Activated CD8-positive, alpha-beta memory T cell treated with anti-CD3 and anti-CD28 coated beads for 36 hours (primary cell): ENCODE measurements at regions not wholly inside any gene's neighbourhood (a gene's known extent, or its start where the extent isn't known, plus 50 kb on each side); places are given as distances from the start of the nearest gene placed in this dataset.
"Not testable (repeated sequence)": the region's sequence is repeated elsewhere in the genome, so short reads cannot be mapped to it uniquely, and the experiment has no call there.

Experiments
- CTCF ChIA-PET: fragments of 350-600 bp; sonication (Branson Sonifier 250); formaldehyde crosslinking; loops from one replicate; lab custom pipeline; 2021; ENCODE audit warnings: antibody characterized with exemption; lab: Charles Lee
- POLR2A ChIA-PET: fragments of 350-600 bp; sonication (Branson Sonifier 250); formaldehyde crosslinking; loops from one replicate; lab custom pipeline; 2021; ENCODE audit warnings: antibody characterized with exemption; lab: Charles Lee

DNA sequence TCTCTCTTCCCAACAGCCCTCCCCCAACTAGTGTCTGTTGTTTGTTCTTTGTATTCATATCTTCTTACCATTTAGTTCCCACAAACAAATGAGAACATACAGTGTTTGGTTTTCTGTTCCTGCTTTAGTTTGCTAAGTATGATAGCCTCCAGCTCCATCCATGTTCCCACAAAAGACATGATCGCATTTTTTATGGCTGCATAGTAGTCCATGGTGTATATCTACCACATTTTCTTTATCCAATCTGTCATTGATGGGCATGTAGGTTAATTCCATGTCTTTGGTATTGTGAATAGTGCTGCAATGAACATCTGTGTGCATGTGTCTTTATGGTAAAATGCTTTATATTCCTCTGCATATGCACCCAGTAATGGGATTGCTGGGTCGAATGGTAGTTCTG lies 283.9 kb upstream of the FGF13 start:
- POLR2A ChIA-PET: no interaction called here

GRCh38 chrX:138990425-138990824 lies 278.9 kb upstream of the FGF13 start:
- POLR2A ChIA-PET, CTCF ChIA-PET: not testable (repeated sequence)

More for the DNA sequence above, 283.9 kb upstream of the FGF13 start:
- CTCF ChIA-PET: no interaction called here

- CTCF ChIA-PET: no interaction called here
Measured at GRCh38 chrX:138986866-138987265, 275.3 kb upstream of the FGF13 start.

DNA sequence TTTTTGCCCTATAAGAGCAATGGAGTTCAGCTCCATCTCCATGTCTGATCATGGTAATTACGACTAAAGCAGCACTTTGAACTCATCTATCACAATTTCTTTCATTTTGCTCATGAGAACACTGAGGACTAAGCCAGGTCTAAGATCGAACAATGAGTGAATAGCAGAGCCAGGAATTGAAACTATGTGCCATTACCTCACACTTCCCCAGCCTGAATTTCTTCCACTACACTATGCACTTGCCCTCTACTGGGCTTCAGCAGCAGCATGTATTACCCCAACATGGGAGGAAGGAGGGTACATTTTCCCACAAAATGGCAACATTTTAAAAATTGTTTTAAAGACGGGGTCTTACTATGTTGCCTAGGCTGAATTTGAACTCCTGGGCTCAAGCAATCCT lies 274.7 kb upstream of the FGF13 start:
- ChIA-PET POLR2A (no interaction called here), CTCF (no interaction called here)

More at GRCh38 chrX:138986866-138987265, 275.3 kb upstream of the FGF13 start:
- POLR2A ChIA-PET: no interaction called here

DNA sequence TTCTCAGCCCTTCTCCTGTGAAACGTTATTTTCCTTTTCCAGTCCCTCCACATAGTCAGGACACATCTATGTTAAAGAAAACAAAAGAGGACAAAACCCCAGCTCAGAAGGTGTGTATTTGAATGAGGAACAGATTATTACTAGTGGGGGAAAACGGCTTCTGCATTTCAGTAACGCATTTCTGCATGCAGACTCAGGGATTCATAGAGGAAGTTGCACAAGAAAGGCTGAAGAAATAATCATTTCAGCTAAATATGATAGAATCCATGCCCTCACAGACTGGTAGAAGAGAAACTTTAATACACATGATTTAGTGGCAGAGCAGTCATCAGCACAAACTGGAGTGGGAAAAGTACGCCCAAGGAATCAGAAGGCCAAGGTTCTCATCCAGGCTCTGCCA lies 270.8 kb upstream of the FGF13 start:
- ChIA-PET POLR2A (no interaction called here), CTCF (no interaction called here)

DNA sequence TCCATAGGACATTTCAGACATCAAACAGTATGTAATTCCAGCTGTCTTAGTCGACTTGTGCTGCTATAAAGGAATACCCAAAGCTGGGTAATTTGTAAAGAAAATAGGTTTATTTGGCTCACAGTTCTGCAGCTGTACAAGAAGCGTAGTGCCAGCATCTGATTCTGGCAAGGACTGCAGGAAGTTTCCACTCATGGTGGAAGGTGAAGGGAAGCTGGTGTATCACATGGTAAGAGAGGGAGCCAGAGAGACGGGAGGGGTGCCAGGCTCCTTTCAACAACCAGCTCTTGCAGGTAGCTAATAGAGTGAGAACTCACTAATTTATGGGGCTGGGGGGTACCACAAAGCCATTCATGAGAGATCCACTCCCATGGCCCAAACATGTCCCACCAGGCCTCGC lies 253.0 kb upstream of the FGF13 start:
- ChIA-PET CTCF (no interaction called here), POLR2A (no interaction called here)

DNA sequence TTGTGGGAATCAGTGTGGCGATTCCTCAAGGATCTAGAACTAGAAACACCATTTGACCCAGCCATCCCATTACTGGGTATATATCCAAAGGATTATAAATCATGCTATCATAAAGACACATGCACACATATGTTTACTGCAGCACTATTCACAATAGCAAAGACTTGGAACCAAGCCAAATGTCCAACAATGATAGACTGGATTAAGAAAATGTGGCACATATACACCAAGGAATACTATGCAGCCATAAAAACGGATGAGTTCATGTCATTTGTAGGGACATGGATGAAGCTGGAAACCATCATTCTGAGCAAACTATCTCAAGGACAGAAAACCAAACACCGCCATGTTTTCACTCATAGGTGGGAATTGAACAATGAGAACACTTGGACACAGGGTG lies 250.9 kb upstream of the FGF13 start:
- CTCF ChIA-PET, POLR2A ChIA-PET: not testable (repeated sequence)

GRCh38 chrX:138954976-138955375 lies 243.5 kb upstream of the FGF13 start:
- POLR2A ChIA-PET: no interaction called here

GRCh38 chrX:138946926-138947325 lies 235.4 kb upstream of the FGF13 start:
- POLR2A ChIA-PET: no interaction called here
- CTCF ChIA-PET: no interaction called here

More at GRCh38 chrX:138954976-138955375, 243.5 kb upstream of the FGF13 start:
- CTCF ChIA-PET: no interaction called here

DNA sequence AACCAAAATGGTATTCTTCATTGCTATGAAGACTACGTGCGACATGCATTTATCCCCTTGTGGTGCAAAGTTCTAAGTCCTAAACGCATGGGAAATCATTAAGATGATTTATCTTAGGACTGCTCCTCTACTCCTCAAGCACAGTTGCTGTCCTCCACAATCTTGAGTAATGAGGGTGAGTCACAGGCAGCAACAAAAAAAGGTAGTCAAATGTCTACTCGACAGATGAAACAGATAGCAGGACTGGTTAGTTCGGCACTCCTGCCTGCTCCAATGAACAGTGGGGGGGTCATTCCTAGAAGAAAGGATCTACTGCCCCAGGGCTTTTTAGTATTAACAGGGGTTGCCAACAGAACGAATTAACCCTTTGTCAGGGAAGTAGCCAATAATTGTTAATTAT lies 233.7 kb upstream of the FGF13 start:
- POLR2A ChIA-PET: no interaction called here
- CTCF ChIA-PET: no interaction called here

DNA sequence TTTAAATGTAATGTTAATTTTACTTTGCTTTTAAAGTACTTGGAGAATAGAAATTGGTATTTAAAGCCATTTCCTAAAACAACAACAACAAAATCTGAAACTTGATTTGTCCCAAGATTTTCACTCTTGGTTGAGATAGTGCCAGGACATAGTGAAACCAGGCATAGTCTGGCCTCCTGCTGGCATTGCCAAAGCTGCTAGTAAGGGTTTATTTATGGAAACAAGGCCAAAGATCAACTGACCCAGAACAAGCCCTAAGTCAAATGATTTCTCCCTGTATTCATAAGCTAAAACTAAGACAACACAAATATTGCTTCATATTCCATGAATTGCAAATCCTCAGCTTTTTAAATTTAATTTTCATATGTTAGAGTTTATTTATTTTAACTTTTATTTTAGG lies 227.5 kb upstream of the FGF13 start:
- ChIA-PET POLR2A (no interaction called here), CTCF (no interaction called here)

DNA sequence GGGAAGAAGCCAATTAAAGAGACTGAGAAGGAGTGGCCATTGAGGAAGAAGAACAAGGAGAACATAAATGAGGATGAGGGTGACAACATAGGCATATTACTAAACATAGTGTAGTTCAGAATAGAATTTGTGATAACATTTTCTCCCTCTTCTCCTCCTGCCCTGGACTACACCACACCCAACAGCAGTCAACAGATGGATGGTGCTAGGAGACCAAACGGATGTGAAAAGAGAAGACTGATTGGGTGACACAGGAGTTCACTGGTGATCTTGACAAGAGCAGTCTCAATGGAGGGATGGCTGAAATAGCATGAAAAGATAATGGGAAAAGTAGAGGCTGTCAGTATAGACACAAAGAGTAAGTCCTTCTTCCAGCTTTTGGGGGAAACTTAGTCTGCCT lies 226.5 kb upstream of the FGF13 start:
- POLR2A ChIA-PET: no interaction called here
- CTCF ChIA-PET: no interaction called here

- POLR2A ChIA-PET: no interaction called here
- CTCF ChIA-PET: no interaction called here
Measured at GRCh38 chrX:138931212-138931611, 219.7 kb upstream of the FGF13 start.

DNA sequence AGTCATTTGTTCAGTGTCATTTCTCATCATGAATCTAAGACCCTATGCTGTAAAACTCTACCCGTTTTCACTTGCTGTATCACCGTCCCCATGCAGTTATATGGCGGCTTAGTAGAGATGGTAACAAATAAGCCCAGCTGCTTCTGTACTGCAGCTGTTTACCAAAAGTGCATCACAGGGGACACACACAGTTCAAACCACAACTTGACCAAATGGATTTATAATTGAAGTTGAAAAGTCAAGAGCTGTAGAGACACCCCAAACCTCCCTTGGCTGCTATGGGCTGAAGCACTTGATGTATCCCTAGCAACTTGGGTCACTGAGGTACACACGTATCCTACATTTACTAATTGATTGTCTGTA lies 219.0 kb upstream of the FGF13 start:
- ChIA-PET POLR2A (no interaction called here), CTCF (no interaction called here)

DNA sequence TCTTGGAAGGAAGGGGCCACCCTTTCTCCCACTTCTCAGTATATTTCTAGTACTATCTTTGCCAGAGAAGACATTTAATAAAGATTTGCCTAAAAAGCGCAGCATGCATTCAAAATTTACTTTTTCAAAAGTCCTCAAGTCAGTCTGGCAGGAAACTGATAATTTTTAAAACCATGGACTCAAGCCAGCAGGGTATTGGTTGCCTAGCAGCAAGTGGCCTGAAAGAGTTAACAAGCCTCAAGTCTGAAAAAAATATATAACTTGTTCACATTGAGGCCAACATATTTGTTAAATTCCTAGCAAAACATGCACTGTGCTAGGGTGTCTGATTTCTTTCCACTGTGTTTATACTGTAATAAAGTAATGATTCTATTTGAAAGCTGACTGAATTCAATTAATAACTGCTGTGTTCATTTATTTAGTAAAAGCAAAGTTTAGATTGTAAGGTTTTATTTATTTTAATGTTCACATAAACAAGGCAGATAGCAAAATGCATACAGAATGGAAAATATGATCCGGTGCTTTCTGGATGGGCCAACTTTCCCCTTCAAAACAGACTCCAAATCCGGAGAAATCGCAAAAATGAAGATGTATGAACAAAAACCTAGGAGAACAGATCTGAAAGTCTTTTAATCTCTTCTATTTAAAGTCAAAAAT lies 218.5 kb upstream of the FGF13 start:
- ChIA-PET CTCF (no interaction called here), POLR2A (no interaction called here)

- CTCF ChIA-PET: no interaction called here
- POLR2A ChIA-PET: no interaction called here
Measured at GRCh38 chrX:138928737-138929459, 217.4 kb upstream of the FGF13 start.

DNA sequence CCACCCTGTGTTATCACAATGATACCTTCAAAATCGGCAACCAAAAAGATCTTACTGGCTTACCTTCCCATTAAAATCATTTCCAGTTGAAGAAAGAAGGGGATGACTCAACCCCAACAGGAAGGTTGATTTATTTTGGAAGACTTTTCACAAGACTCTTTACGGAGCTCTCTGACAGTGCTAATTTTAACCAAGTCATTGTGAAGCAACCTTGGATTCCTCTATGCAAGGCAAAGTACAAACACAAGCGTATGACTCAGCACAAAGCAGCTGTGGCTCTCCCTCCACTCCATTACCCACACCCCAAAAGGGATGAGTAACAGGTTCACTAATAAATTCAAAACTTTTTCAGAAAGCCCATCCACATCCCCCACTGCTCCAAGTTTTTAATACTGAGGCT lies 213.8 kb upstream of the FGF13 start:
- ChIA-PET CTCF (no interaction called here), POLR2A (no interaction called here)

DNA sequence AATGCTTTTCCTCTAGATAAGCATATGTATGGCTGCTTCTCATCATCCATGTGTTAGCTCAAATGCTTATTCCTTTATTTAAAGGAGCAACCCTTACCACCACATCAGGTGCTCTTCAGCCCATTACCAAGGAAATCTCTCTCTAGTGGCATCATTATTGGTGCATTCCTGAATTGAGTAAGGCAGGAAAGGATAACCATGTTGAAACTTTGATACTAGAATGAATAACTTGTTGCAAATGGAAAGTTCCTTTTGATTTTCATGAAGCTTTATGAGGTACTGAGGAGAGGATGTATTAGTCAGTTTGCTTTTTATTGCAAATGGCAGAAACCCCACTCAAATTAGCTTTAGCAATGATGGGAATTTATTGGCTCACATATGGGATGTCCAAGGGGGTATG lies 212.3 kb upstream of the FGF13 start:
- ChIA-PET POLR2A (no interaction called here), CTCF (no interaction called here)

DNA sequence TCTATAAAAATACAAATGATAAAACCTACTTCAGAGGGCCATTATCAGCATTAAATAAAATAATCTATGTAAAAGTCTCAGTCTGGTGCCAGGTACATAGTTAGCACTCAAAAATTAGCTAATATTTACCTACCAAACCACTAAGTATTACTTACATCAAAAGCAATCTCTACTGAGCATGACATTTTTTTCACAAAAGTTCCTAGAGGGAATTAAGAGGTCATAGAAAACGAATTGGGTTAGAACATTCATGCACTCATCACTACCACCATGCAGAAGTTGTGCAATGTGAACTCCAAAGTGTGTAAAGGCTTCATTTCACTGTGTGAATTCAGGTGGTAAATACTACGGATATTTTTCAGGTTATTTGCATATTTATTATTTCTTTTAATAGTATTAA lies 209.5 kb upstream of the FGF13 start:
- CTCF ChIA-PET: no interaction called here
- POLR2A ChIA-PET: no interaction called here

- POLR2A ChIA-PET: no interaction called here
- CTCF ChIA-PET: no interaction called here
Measured at GRCh38 chrX:138917781-138918180, 206.3 kb upstream of the FGF13 start.

DNA sequence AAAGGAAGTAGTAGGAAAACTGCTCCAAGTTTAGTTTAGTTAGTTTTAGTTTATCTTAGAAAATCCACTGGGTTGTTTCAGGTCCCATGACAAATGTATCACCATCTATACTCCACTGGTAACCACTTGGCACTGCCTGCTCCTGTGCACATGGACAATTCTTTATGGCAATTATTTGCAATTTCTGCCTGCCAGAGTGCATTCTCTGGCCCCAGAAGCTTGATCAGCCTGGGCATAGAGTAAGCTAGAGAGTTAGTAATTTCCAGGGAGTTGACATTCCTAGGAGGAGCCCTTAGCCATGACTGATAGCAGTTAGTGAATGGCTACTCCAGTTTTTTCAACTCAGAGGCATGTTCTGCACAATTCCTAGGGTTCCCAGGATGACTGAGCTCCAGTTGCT lies 203.2 kb upstream of the FGF13 start:
- ChIA-PET CTCF (no interaction called here), POLR2A (no interaction called here)

DNA sequence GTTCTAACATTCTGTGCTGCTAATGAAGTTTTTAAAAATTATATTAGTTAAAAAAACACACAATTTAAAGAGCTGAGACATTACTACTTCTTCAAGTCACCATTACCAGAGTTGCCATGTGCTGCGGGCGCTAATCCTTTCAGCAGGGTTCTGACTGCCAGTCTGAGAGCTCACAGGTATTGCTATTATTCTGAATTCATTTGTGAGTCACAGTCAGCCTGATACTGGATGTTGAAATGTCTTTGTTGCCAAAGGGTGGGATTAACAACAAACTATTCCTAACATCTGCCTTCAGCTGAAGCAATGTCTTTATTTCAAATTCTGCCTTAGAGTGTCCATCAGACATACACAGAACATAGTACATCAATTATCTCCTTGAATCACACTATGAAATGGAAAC lies 197.1 kb upstream of the FGF13 start:
- ChIA-PET POLR2A (no interaction called here), CTCF (no interaction called here)
